ENCODE measurements at regions not wholly inside any gene's neighbourhood (a gene's known extent, or its start where the extent isn't known, plus 50 kb on each side); places are given as distances from the start of the nearest gene placed in this dataset.

DNA sequence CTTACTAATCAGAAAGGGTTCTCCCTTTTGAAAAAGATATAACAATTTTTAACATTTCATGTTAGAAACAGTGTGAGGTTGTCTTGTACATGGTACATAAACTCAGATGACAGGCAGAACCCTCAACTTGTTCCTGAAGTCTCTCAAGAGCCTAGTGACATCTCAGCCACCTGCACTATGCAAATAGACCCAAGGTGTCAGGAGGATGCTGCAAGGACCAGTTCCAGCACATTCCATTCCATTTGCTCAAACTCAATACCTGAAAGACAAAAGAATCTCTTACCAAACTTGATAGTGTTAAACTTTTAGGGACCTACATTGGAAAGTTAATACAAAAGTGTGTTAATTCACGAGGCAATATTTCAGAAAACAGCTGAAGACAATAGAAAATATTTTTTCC lies 544.6 kb downstream of the CETN3 start:
- no peak for TF ChIP-seq ISL1 (CRISPR knock-in tag; IDR thresholded peaks at IDR 0.05)
- no peak for TF ChIP-seq ESRRG (CRISPR knock-in tag; IDR thresholded peaks at IDR 0.05)
- no peak for TF ChIP-seq ZNF70 (CRISPR knock-in tag; IDR thresholded peaks at IDR 0.05)
- TF ChIP-seq TCF4 (CRISPR knock-in tag; IDR thresholded peaks at IDR 0.05; ENCODE audit: borderline replicate concordance), result no peak
- TF ChIP-seq TOX (CRISPR knock-in tag; IDR thresholded peaks at IDR 0.05; ENCODE audit: borderline replicate concordance), result no peak
- TF ChIP-seq, protein P1, sequence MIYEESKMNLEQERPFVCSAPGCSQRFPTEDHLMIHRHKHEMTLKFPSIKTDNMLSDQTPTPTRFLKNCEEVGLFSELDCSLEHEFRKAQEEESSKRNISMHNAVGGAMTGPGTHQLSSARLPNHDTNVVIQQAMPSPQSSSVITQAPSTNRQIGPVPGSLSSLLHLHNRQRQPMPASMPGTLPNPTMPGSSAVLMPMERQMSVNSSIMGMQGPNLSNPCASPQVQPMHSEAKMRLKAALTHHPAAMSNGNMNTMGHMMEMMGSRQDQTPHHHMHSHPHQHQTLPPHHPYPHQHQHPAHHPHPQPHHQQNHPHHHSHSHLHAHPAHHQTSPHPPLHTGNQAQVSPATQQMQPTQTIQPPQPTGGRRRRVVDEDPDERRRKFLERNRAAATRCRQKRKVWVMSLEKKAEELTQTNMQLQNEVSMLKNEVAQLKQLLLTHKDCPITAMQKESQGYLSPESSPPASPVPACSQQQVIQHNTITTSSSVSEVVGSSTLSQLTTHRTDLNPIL (CRISPR knock-in tag; IDR thresholded peaks at IDR 0.05; ENCODE audit: low read depth), result no peak
- TF ChIP-seq, protein P2, sequence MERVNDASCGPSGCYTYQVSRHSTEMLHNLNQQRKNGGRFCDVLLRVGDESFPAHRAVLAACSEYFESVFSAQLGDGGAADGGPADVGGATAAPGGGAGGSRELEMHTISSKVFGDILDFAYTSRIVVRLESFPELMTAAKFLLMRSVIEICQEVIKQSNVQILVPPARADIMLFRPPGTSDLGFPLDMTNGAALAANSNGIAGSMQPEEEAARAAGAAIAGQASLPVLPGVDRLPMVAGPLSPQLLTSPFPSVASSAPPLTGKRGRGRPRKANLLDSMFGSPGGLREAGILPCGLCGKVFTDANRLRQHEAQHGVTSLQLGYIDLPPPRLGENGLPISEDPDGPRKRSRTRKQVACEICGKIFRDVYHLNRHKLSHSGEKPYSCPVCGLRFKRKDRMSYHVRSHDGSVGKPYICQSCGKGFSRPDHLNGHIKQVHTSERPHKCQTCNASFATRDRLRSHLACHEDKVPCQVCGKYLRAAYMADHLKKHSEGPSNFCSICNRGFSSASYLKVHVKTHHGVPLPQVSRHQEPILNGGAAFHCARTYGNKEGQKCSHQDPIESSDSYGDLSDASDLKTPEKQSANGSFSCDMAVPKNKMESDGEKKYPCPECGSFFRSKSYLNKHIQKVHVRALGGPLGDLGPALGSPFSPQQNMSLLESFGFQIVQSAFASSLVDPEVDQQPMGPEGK (CRISPR knock-in tag; IDR thresholded peaks at IDR 0.05; ENCODE audit: borderline replicate concordance), result no peak
- TF ChIP-seq ARNTL (CRISPR knock-in tag; IDR thresholded peaks at IDR 0.05; ENCODE audit: borderline replicate concordance, low read depth), result no peak
- TF ChIP-seq, protein P3, sequence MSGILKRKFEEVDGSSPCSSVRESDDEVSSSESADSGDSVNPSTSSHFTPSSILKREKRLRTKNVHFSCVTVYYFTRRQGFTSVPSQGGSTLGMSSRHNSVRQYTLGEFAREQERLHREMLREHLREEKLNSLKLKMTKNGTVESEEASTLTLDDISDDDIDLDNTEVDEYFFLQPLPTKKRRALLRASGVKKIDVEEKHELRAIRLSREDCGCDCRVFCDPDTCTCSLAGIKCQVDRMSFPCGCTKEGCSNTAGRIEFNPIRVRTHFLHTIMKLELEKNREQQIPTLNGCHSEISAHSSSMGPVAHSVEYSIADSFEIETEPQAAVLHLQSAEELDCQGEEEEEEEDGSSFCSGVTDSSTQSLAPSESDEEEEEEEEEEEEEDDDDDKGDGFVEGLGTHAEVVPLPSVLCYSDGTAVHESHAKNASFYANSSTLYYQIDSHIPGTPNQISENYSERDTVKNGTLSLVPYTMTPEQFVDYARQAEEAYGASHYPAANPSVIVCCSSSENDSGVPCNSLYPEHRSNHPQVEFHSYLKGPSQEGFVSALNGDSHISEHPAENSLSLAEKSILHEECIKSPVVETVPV (CRISPR knock-in tag; IDR thresholded peaks at IDR 0.05), result no peak
- TF ChIP-seq, protein P4, sequence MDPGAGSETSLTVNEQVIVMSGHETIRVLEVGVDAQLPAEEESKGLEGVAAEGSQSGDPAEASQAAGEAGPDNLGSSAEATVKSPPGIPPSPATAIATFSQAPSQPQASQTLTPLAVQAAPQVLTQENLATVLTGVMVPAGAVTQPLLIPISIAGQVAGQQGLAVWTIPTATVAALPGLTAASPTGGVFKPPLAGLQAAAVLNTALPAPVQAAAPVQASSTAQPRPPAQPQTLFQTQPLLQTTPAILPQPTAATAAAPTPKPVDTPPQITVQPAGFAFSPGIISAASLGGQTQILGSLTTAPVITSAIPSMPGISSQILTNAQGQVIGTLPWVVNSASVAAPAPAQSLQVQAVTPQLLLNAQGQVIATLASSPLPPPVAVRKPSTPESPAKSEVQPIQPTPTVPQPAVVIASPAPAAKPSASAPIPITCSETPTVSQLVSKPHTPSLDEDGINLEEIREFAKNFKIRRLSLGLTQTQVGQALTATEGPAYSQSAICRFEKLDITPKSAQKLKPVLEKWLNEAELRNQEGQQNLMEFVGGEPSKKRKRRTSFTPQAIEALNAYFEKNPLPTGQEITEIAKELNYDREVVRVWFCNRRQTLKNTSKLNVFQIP (CRISPR knock-in tag; IDR thresholded peaks at IDR 0.05; ENCODE audit: borderline replicate concordance, low read depth), result no peak
- TF ChIP-seq SNAI2 (CRISPR knock-in tag; IDR thresholded peaks at IDR 0.05), result no peak
- TF ChIP-seq ZFP30 (CRISPR knock-in tag; IDR thresholded peaks at IDR 0.05), result no peak
